ENCODE measurements at regions not wholly inside any gene's neighbourhood (a gene's known extent, or its start where the extent isn't known, plus 50 kb on each side); places are given as distances from the start of the nearest gene placed in this dataset.

GRCh38 chr10:108319434-108320222 lies 1155.1 kb upstream of the SORCS1 start:
- no peak for TF ChIP-seq CTCF (conservative IDR thresholded peaks at IDR 0.05; ENCODE audit: low read length)
- TF ChIP-seq EZH2phosphoT487 (IDR thresholded peaks at IDR 0.05; ENCODE audit: borderline replicate concordance): no peak

All from Loucy (cell line).